Loucy (cell line): ENCODE measurements at regions not wholly inside any gene's neighbourhood (a gene's known extent, or its start where the extent isn't known, plus 50 kb on each side); places are given as distances from the start of the nearest gene placed in this dataset.

ENCODE experiments used
- H2AFZ ChIP-seq: fragments of 200-600 bp; sonication (generic); 2 replicates; pipeline ENCODE4 v1.6.0; 2016; ENCODE audit warnings: antibody characterized with exemption, mild to moderate bottlenecking, low read length, moderate library complexity
- H3F3A ChIP-seq: fragments of 200-600 bp; 2 replicates; pipeline ENCODE4 v1.6.0; 2016; ENCODE audit warnings: antibody characterized with exemption, low read depth, mild to moderate bottlenecking
- H3K27me3 ChIP-seq: fragments of 200-600 bp; sonication (generic); 2 replicates; pipeline ENCODE4 v1.6.1; 2014; ENCODE audit warnings: low read length, mild to moderate bottlenecking; ENCODE audit not compliant: insufficient read depth, poor library complexity, severe bottlenecking
- H3K36me3 ChIP-seq: fragments of 200-600 bp; sonication (generic); 2 replicates; pipeline ENCODE4 v1.6.1; 2016; ENCODE audit warnings: low read length; ENCODE audit not compliant: insufficient read depth
- H3K4me1 ChIP-seq: fragments of 200-600 bp; sonication (generic); 2 replicates; pipeline ENCODE4 v1.5.1; 2014; ENCODE audit warnings: low read length, mild to moderate bottlenecking; ENCODE audit not compliant: insufficient read depth, poor library complexity, severe bottlenecking
- H3K4me2 ChIP-seq: fragments of 200-600 bp; sonication (generic); 2 replicates; pipeline ENCODE4 v1.6.0; 2014; ENCODE audit warnings: antibody characterized with exemption, low read length, low read depth, mild to moderate bottlenecking; ENCODE audit not compliant: poor library complexity, severe bottlenecking
- H3K4me3 ChIP-seq: fragments of 200-600 bp; sonication (generic); 2 replicates; pipeline ENCODE4 v1.5.1; 2014; ENCODE audit warnings: low read length, mild to moderate bottlenecking, mixed read lengths; ENCODE audit not compliant: poor library complexity, severe bottlenecking
- H3K79me2 ChIP-seq: fragments of 200-600 bp; sonication (generic); 2 replicates; pipeline ENCODE4 v1.6.1; 2014; ENCODE audit warnings: low read length; ENCODE audit not compliant: insufficient read depth
- H3K9ac ChIP-seq: fragments of 200-600 bp; sonication (generic); 2 replicates; pipeline ENCODE4 v1.6.0; 2014; ENCODE audit warnings: mild to moderate bottlenecking, low read depth, low read length, moderate library complexity; ENCODE audit not compliant: poor library complexity, severe bottlenecking
- H3K9me2 ChIP-seq: fragments of 200-600 bp; sonication (generic); replicated peaks from 2 replicates; pipeline ENCODE4 v1.6.1; 2016; ENCODE audit warnings: low read depth, low read length, mixed read lengths
- H3K9me3 ChIP-seq: fragments of 200-600 bp; sonication (generic); 2 replicates; pipeline ENCODE4 v1.6.1; 2014; ENCODE audit warnings: mild to moderate bottlenecking, antibody characterized with exemption, low read length, low read depth; ENCODE audit not compliant: insufficient read depth
- H4K20me1 ChIP-seq: fragments of 200-600 bp; sonication (generic); 2 replicates; pipeline ENCODE4 v1.6.0; 2014; ENCODE audit warnings: antibody characterized with exemption, low read length, mild to moderate bottlenecking; ENCODE audit not compliant: insufficient read depth, poor library complexity, severe bottlenecking
- CTCF ChIP-seq: fragments of 200-600 bp; sonication (generic); conservative IDR thresholded peaks from 2 replicates; pipeline ENCODE4 v1.5.1; 2014; ENCODE audit warnings: mild to moderate bottlenecking, antibody characterized with exemption, low read length
- EZH2phosphoT487 ChIP-seq: fragments of 200-600 bp; IDR thresholded peaks from 2 replicates; pipeline ENCODE4 v1.6.1; 2018; ENCODE audit warnings: antibody characterized with exemption, mild to moderate bottlenecking, moderate library complexity, borderline replicate concordance

GRCh38 chr18:52190195-52190594 lies 149.8 kb upstream of the DCC start:
- Histone ChIP-seq H3K36me3 (no peaks in the 10 kb centered on the region), H3K4me1 (no peaks in the 10 kb centered on the region), H3K9me3 (no peaks in the 10 kb centered on the region), H3K79me2 (no peaks in the 10 kb centered on the region), H3K27me3 (no peaks in the 10 kb centered on the region), H3K9ac (no peak overlapping the region), H4K20me1 (no peaks in the 10 kb centered on the region), H3K4me2 (no peak overlapping the region), H3F3A (no peaks in the 10 kb centered on the region), H2AFZ (no peak overlapping the region), H3K9me2 (no peaks in the 10 kb centered on the region), H3K4me3 (no peak overlapping the region)
- TF ChIP-seq CTCF: no peak
- no peak for TF ChIP-seq EZH2phosphoT487

- H3K9me3 ChIP-seq: no peaks in the 10 kb centered on the region
- TF ChIP-seq CTCF (no peak), EZH2phosphoT487 (no peak)
- no peak overlapping the region for H3K4me2 ChIP-seq
- H4K20me1 ChIP-seq: no peaks in the 10 kb centered on the region
- no peaks in the 10 kb centered on the region for H3K4me1 ChIP-seq
- no peaks in the 10 kb centered on the region for H3F3A ChIP-seq
- H3K36me3 ChIP-seq: no peaks in the 10 kb centered on the region
- no peak overlapping the region for H3K4me3 ChIP-seq
- no peak overlapping the region for H2AFZ ChIP-seq
- no peak overlapping the region for H3K9ac ChIP-seq
- H3K27me3 ChIP-seq: no peaks in the 10 kb centered on the region
- H3K79me2 ChIP-seq: no peaks in the 10 kb centered on the region
- H3K9me2 ChIP-seq: no peaks in the 10 kb centered on the region
These were observed 149.4 kb upstream of the DCC start for GRCh38 chr18:52190631-52191030.

GRCh38 chr18:52200406-52200805 lies 139.6 kb upstream of the DCC start:
- no peaks in the 10 kb centered on the region for H3F3A ChIP-seq
- H3K4me1 ChIP-seq: no peaks in the 10 kb centered on the region
- H3K27me3 ChIP-seq: no peaks in the 10 kb centered on the region
- no peaks in the 10 kb centered on the region for H3K36me3 ChIP-seq
- H3K9me3 ChIP-seq: no peaks in the 10 kb centered on the region
- no peak overlapping the region for H3K4me3 ChIP-seq
- H3K9me2 ChIP-seq: no peaks in the 10 kb centered on the region
- H3K4me2 ChIP-seq: no peak overlapping the region
- H4K20me1 ChIP-seq: no peaks in the 10 kb centered on the region
- H2AFZ ChIP-seq: no peak overlapping the region
- no peaks in the 10 kb centered on the region for H3K79me2 ChIP-seq
- no peak overlapping the region for H3K9ac ChIP-seq
- TF ChIP-seq EZH2phosphoT487 (no peak), CTCF (no peak)
